HEK293T (cell line): ENCODE measurements at regions not wholly inside any gene's neighbourhood (a gene's known extent, or its start where the extent isn't known, plus 50 kb on each side); places are given as distances from the start of the nearest gene placed in this dataset.

Experiments
- CTCF ChIA-PET: fragments of 350-600 bp; formaldehyde crosslinking; extraction: SDS; loops from one replicate; lab custom pipeline; 2021; ENCODE audit warnings: antibody characterized with exemption, inconsistent platforms; lab: Yijun Ruan, JAX
- POLR2A ChIA-PET: fragments of 350-600 bp; formaldehyde crosslinking; extraction: SDS; loops from one replicate; lab custom pipeline; 2020; ENCODE audit warnings: antibody characterized with exemption, inconsistent platforms; lab: Yijun Ruan, JAX
- DNase-seq: peaks from one replicate; pipeline ENCODE4 v3.0.0; 2012; ENCODE audit warnings: mixed read lengths; ENCODE audit errors: extremely low spot score
- ARNT ChIP-seq: fragments of 450-650 bp; IDR thresholded peaks from 2 replicates; pipeline ENCODE4 v1.6.1; 2017; ENCODE audit warnings: mild to moderate bottlenecking
- BHLHE40 ChIP-seq: fragments of 450-650 bp; IDR thresholded peaks from 2 replicates; pipeline ENCODE4 v1.6.1; 2016; ENCODE audit warnings: mild to moderate bottlenecking, moderate library complexity, borderline replicate concordance
- CTBP1 ChIP-seq: fragments of 450-650 bp; IDR thresholded peaks from 2 replicates; pipeline ENCODE4 v1.6.1; 2016; ENCODE audit warnings: borderline replicate concordance
- ELF4 ChIP-seq: fragments of 450-650 bp; IDR thresholded peaks from 2 replicates; pipeline ENCODE4 v1.6.1; 2017; ENCODE audit warnings: antibody characterized with exemption
- FOXA1 ChIP-seq: fragments of 450-650 bp; IDR thresholded peaks from 2 replicates; pipeline ENCODE4 v1.6.1; 2016; ENCODE audit warnings: mild to moderate bottlenecking
- FOXK2 ChIP-seq: fragments of 450-650 bp; IDR thresholded peaks from 2 replicates; pipeline ENCODE4 v1.6.1; 2016; ENCODE audit warnings: mild to moderate bottlenecking
- FOXM1 ChIP-seq: fragments of 450-650 bp; IDR thresholded peaks from 2 replicates; pipeline ENCODE4 v1.6.1; 2017; ENCODE audit warnings: mild to moderate bottlenecking, borderline replicate concordance
- HDGF ChIP-seq: fragments of 450-650 bp; IDR thresholded peaks from 2 replicates; pipeline ENCODE4 v1.6.1; 2017; ENCODE audit warnings: antibody characterized with exemption, borderline replicate concordance
- L3MBTL2 ChIP-seq: fragments of 450-650 bp; conservative IDR thresholded peaks from 2 replicates; pipeline ENCODE4 v1.6.1; 2016; ENCODE audit warnings: mild to moderate bottlenecking
- LEF1 ChIP-seq: fragments of 450-650 bp; IDR thresholded peaks from 2 replicates; pipeline ENCODE4 v1.6.1; 2017; ENCODE audit warnings: mild to moderate bottlenecking, borderline replicate concordance
- NFRKB ChIP-seq: fragments of 450-650 bp; IDR thresholded peaks from 2 replicates; pipeline ENCODE4 v1.6.1; 2016; ENCODE audit warnings: mild to moderate bottlenecking, moderate library complexity
- SP1 ChIP-seq: fragments of 450-650 bp; IDR thresholded peaks from 2 replicates; pipeline ENCODE4 v1.6.1; 2017
- SUZ12 ChIP-seq: fragments of 450-650 bp; IDR thresholded peaks from 2 replicates; pipeline ENCODE4 v1.6.1; 2016; ENCODE audit warnings: mild to moderate bottlenecking
- TARDBP ChIP-seq: fragments of 450-650 bp; IDR thresholded peaks from 2 replicates; pipeline ENCODE4 v1.6.1; 2016
- ZNF384 ChIP-seq: fragments of 450-650 bp; IDR thresholded peaks from 2 replicates; pipeline ENCODE4 v1.6.1; 2016
- TF ChIP-seq, protein P1 (sequence below): fragments of 450-650 bp; IDR thresholded peaks from 2 replicates; pipeline ENCODE4 v1.6.1; 2016

DNA sequence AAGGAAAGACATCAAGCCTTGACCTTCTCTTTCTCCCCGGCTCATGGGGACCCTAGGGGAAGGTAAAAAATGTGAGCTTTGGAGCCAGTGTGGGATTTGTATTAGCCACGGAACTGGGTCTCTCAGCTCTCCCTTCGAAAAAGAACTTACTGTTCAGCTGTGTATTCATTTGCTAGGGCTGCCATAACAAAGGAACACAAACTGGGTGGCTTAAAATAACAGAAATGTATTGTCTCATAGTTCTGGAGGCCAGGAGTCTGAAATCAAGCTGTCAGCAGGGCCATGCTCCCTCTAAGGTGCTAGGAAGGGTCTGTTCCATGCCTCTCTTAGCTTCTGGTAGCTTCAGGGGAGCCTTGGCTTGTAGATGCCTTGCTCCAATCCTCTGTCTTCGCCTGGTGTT, 83.5 kb upstream of the SLC2A1 start:
- TF ChIP-seq L3MBTL2 (no peak), NFRKB (no peak), SP1 (no peak), CTBP1 (no peak), ELF4 (no peak), HDGF (no peak), LEF1 (no peak), SUZ12 (no peak), FOXA1 (no peak), BHLHE40 (no peak), FOXK2 (no peak), TARDBP (no peak)
- CTCF ChIA-PET = no interaction called here
- POLR2A ChIA-PET = no interaction called here
- DNase-seq = no peak

DNA sequence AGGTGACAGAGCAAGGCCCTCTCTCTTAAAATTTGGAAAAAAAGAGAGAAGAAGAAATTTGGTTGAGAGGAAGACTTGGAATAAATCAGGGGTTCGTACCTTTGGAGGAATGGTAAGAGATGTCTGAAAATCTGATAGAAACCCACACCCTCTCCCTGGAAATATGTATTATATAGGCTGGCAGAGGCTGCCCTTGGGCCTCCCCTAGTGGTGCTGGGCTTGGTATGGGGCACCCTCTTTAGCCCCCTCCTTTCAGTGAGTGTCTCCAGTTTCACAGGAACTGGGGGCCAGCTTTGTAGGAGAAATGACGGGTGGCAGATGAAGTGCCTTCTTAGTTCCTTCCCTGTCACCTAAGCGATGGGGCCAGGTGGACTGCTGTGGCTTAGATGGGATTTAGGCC, 82.9 kb upstream of the SLC2A1 start:
- DNase-seq = no peak
- ChIA-PET POLR2A (no interaction called here), CTCF (no interaction called here)
- no peak for TF ChIP-seq ZNF384
- TF ChIP-seq LEF1 = no peak
- TF ChIP-seq NFRKB = no peak
- TF ChIP-seq, protein P1, sequence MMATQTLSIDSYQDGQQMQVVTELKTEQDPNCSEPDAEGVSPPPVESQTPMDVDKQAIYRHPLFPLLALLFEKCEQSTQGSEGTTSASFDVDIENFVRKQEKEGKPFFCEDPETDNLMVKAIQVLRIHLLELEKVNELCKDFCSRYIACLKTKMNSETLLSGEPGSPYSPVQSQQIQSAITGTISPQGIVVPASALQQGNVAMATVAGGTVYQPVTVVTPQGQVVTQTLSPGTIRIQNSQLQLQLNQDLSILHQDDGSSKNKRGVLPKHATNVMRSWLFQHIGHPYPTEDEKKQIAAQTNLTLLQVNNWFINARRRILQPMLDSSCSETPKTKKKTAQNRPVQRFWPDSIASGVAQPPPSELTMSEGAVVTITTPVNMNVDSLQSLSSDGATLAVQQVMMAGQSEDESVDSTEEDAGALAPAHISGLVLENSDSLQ = no peak
- no peak for TF ChIP-seq TARDBP
- no peak for TF ChIP-seq FOXK2
- TF ChIP-seq FOXM1 = no peak
- no peak for TF ChIP-seq CTBP1
- no peak for TF ChIP-seq BHLHE40
- no peak for TF ChIP-seq ARNT
- no peak for TF ChIP-seq L3MBTL2
- TF ChIP-seq SUZ12 = no peak
- TF ChIP-seq SP1 = no peak
- no peak for TF ChIP-seq HDGF

DNA sequence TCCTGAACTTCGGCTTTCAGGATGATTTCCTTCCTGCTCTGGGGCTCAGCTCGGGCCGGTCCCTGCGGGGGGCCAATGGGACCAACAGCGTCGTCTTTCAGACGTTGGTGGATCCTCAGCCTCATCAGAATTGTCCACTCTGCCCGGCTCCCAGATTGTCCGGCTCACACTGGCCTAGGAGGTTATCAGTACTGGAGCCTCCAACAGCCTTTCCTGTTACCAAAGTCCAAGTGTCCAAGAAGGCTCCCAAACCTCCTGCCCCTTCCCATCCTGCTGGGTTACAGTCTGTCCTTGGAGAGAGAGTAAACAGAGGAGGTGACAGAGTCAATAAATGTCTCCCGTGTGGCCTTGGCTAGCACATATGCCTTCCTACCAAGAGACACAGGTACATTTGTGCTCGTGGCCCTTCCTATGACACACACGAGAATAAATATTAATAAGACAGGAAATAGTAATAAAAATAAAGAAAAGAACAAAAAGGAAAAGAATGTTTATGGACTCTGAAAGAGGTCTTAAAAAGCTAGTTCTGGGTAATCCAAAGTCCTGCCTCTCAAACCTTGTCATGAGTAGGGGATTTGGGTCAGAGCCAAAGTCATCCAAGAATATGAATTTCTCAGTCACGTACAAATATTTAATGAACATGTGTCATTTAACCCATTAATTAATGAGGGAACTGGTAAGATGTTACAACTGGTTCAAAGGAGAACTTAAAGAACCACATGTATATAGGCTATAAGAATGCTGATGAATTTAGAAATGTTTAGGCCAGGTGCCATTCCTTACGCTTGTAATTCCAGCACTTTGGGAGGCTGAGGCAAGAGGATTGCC, 80.8 kb upstream of the SLC2A1 start:
- no peak for TF ChIP-seq LEF1
- TF ChIP-seq ELF4 = no peak
- no peak for TF ChIP-seq BHLHE40
- no peak for TF ChIP-seq FOXA1
- no peak for TF ChIP-seq SUZ12
- TF ChIP-seq HDGF = no peak
- no peak for TF ChIP-seq FOXM1
- ChIA-PET CTCF (no interaction called here), POLR2A (no interaction called here)
- no peak for DNase-seq

DNA sequence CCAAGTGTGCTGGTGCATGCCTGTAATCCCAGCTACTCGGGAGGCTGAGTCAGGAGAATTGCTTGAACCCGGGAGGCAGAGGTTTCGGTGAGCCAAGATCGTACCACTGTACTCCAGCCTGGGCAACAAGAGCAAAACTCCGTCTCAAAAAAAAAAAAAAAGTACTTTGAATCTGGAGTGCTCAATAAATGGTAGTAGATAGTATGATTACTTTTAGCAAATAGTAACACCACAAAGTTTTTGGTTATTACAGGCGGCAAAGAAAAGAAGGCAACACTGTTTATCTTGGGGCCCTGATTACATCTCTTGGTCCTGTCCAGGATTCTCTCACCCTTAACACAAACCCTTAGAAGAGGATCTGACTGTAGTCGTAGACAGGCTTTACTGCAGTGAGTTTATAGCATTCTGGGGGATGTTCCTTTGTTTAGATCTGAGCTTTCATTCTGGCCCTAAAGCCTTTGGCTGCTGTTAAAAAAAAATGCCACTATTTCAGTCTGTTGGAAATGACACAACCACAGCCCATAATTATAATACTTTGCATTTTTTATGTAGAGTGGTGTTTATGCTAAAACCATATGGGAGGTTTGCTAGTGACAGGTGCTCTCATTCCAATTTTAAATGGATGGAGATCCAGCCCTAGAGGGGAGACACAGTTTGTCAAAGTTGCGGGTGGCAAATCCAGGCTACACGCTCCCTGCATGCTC, 79.7 kb upstream of the SLC2A1 start:
- POLR2A ChIA-PET = no interaction called here
- DNase-seq = no peak
- CTCF ChIA-PET = no interaction called here
- no peak for TF ChIP-seq SUZ12
- no peak for TF ChIP-seq LEF1
- no peak for TF ChIP-seq FOXM1
- TF ChIP-seq NFRKB = no peak
- TF ChIP-seq SP1 = no peak
- TF ChIP-seq ELF4 = no peak
- TF ChIP-seq BHLHE40 = no peak
- no peak for TF ChIP-seq ARNT
- TF ChIP-seq HDGF = no peak
- TF ChIP-seq FOXA1 = no peak
- TF ChIP-seq TARDBP = no peak
- no peak for TF ChIP-seq L3MBTL2
- TF ChIP-seq ZNF384 = no peak
- TF ChIP-seq, protein P1 = no peak

DNA sequence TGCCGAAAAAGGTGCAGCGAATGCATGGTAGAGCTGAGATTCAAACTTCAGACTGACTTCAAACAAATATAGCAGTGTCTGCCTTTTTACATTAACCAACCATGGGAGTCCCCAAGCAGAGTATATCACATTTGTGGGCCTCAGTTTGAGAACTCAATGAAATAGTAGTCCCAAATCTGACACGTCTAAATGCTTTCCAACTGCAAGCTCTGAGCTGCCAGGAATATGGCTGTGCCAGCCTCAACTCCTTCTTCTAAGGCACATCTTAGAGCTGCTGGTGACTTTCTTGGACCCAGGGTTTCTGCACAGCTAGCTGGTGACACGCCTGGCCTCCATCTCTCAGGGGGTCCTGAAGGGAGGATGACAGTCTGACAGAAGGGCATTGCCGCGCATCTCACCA, 78.8 kb upstream of the SLC2A1 start:
- POLR2A ChIA-PET = interaction anchor here (0.6 kb wide), 2 partner anchors 15 to 63 kb away, joined by 3 to 4 read pairs; no protein-coding TSS in a partner anchor
- CTCF ChIA-PET = no interaction called here
- TF ChIP-seq L3MBTL2 (no peak), FOXA1 (no peak), FOXK2 (no peak)
- DNase-seq = no peak

DNA sequence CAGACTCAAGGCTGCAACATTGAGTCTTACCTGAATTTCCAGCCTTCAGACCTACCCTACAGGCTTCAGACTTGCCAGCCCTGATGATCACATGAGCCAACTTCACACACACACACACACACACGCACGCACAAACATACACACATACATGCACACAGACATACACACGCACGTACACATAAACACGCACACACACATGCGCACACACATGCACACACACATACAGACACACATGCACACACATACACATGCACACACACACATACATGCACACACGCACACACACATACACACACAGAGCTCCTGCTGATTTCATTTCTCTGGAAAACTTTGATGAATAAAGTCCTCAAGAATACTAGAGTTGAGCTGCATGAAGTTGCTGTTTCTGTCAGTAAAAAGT, 78.3 kb upstream of the SLC2A1 start:
- ChIA-PET CTCF (no interaction called here), POLR2A (no interaction called here)
- no peak for DNase-seq
- TF ChIP-seq FOXK2 (no peak), FOXA1 (no peak), SP1 (no peak), SUZ12 (no peak), HDGF (no peak), LEF1 (no peak), BHLHE40 (no peak), ELF4 (no peak), ARNT (no peak), L3MBTL2 (no peak)
- TF ChIP-seq, protein P1 = no peak
